ENCODE measurements at regions not wholly inside any gene's neighbourhood (a gene's known extent, or its start where the extent isn't known, plus 50 kb on each side); places are given as distances from the start of the nearest gene placed in this dataset.

- Mint-ChIP-seq H3K27me3 (ENCODE audit: insufficient read depth, unreplicated experiment) (peaks cover 3% of the 10 kb centered on the region), H3K27ac (ENCODE audit: unreplicated experiment) (no peak overlapping the region), H3K36me3 (ENCODE audit: insufficient read depth, unreplicated experiment) (no peaks in the 10 kb centered on the region), H3K9me3 (ENCODE audit: unreplicated experiment) (no peaks in the 10 kb centered on the region), H3K4me3 (ENCODE audit: unreplicated experiment) (no peak overlapping the region), H3K4me1 (ENCODE audit: low read depth, unreplicated experiment) (no peaks in the 10 kb centered on the region)
- ChIA-PET CTCF (no interaction called here), POLR2A (no interaction called here)
- TF ChIP-seq, protein P1, sequence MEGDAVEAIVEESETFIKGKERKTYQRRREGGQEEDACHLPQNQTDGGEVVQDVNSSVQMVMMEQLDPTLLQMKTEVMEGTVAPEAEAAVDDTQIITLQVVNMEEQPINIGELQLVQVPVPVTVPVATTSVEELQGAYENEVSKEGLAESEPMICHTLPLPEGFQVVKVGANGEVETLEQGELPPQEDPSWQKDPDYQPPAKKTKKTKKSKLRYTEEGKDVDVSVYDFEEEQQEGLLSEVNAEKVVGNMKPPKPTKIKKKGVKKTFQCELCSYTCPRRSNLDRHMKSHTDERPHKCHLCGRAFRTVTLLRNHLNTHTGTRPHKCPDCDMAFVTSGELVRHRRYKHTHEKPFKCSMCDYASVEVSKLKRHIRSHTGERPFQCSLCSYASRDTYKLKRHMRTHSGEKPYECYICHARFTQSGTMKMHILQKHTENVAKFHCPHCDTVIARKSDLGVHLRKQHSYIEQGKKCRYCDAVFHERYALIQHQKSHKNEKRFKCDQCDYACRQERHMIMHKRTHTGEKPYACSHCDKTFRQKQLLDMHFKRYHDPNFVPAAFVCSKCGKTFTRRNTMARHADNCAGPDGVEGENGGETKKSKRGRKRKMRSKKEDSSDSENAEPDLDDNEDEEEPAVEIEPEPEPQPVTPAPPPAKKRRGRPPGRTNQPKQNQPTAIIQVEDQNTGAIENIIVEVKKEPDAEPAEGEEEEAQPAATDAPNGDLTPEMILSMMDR (IDR thresholded peaks at IDR 0.05; ENCODE audit: insufficient read depth in 1 of 2, low read depth in 1 of 2, low read length in 1 of 2, severe bottlenecking in 1 of 2, unreplicated experiment in 1 of 2) = no peak
- no peak overlapping the region for H3K4me3 ChIP-seq (ENCODE audit: low read depth, low read length)
- H3K9me3 ChIP-seq = no peaks in the 10 kb centered on the region
- H3K36me3 ChIP-seq (ENCODE audit: control insufficient read depth, insufficient read depth, low read length) = no peaks in the 10 kb centered on the region
- no peaks in the 10 kb centered on the region for H3K4me1 ChIP-seq
- DNase-seq = no peak
- intact Hi-C loops (cut with micrococcal nuclease; ENCODE audit: unreplicated experiment) = no loop called here
- no TSS peak for BruUV-seq (replicated peaks)
- H3K27me3 ChIP-seq (replicated peaks; ENCODE audit: control insufficient read depth, insufficient read depth, low read length) = no peaks in the 10 kb centered on the region
These were observed 326.9 kb downstream of the CNTN3 start for GRCh38 chr3:74287557-74287956.

DNA sequence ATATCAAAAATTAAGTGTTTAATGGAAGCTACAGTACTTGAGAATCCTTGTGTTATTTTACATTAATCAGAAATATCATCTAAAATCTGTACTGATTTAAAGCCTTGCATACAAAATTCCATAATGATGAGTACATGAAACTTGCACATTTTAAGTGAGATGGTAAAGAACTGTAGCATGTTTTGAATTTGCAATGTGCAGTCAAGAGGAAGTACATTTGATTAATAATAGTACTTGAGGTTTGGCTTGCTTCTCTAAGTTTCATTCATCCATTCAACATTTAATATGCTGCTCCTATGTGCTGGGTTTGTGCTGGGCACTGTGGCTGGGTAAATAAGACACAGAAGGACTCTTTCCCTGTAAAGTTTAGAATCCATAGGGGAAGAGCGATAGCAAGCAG lies 332.3 kb downstream of the CNTN3 start:
- TF ChIP-seq, protein P1 (IDR thresholded peaks at IDR 0.05; ENCODE audit: insufficient read depth in 1 of 2, low read depth in 1 of 2, low read length in 1 of 2, severe bottlenecking in 1 of 2, unreplicated experiment in 1 of 2) = no peak
- H3K9me3 Mint-ChIP-seq (ENCODE audit: unreplicated experiment) = no peaks in the 10 kb centered on the region
- H3K9me3 ChIP-seq = no peaks in the 10 kb centered on the region
- H3K27me3 Mint-ChIP-seq (ENCODE audit: insufficient read depth, unreplicated experiment) = peaks cover 7% of the 10 kb centered on the region
- intact Hi-C loops (cut with micrococcal nuclease; ENCODE audit: unreplicated experiment) = no loop called here
- no peak overlapping the region for H3K4me3 ChIP-seq (ENCODE audit: low read depth, low read length)
- no peaks in the 10 kb centered on the region for H3K36me3 Mint-ChIP-seq (ENCODE audit: insufficient read depth, unreplicated experiment)
- no TSS peak for BruUV-seq (replicated peaks)
- H3K36me3 ChIP-seq (ENCODE audit: control insufficient read depth, insufficient read depth, low read length) = no peaks in the 10 kb centered on the region
- no peak overlapping the region for H3K4me3 Mint-ChIP-seq (ENCODE audit: unreplicated experiment)
- CTCF ChIA-PET = no interaction called here
- H3K27ac Mint-ChIP-seq (ENCODE audit: unreplicated experiment) = no peak overlapping the region
- H3K27me3 ChIP-seq (replicated peaks; ENCODE audit: control insufficient read depth, insufficient read depth, low read length) = no peaks in the 10 kb centered on the region
- POLR2A ChIA-PET = no interaction called here
- no peak for DNase-seq
- H3K4me1 ChIP-seq = no peaks in the 10 kb centered on the region
- no peaks in the 10 kb centered on the region for H3K4me1 Mint-ChIP-seq (ENCODE audit: low read depth, unreplicated experiment)

DNA sequence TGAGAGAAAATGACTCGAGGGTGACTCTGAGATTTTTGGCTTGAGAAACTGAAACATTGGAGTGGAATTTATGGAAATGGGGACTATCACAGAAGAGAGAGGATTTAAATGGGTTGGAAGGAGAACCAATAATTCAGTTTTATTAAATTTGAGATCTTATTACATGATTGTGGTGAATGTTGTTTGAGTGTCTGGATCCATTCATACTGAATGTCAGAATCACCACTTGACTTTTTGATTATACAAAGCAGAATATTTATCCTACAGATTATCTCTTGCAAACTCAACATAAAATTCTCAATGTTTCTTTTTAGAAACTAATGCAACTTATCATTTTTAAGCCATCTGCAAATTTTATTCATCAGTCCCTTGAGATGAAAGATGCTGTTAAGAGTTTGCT lies 332.8 kb downstream of the CNTN3 start:
- Mint-ChIP-seq H3K27me3 (ENCODE audit: insufficient read depth, unreplicated experiment) (peaks cover 7% of the 10 kb centered on the region), H3K27ac (ENCODE audit: unreplicated experiment) (no peak overlapping the region), H3K9me3 (ENCODE audit: unreplicated experiment) (peaks cover 5% of the 10 kb centered on the region), H3K4me1 (ENCODE audit: low read depth, unreplicated experiment) (no peaks in the 10 kb centered on the region), H3K36me3 (ENCODE audit: insufficient read depth, unreplicated experiment) (no peaks in the 10 kb centered on the region), H3K4me3 (ENCODE audit: unreplicated experiment) (no peak overlapping the region)
- no peaks in the 10 kb centered on the region for H3K27me3 ChIP-seq (replicated peaks; ENCODE audit: control insufficient read depth, insufficient read depth, low read length)
- TF ChIP-seq, protein P1 (IDR thresholded peaks at IDR 0.05; ENCODE audit: insufficient read depth in 1 of 2, low read depth in 1 of 2, low read length in 1 of 2, severe bottlenecking in 1 of 2, unreplicated experiment in 1 of 2) = no peak
- DNase-seq = no peak
- BruUV-seq (replicated peaks) = no TSS peak
- H3K4me1 ChIP-seq = no peaks in the 10 kb centered on the region
- intact Hi-C loops (cut with micrococcal nuclease; ENCODE audit: unreplicated experiment) = no loop called here
- ChIA-PET CTCF (no interaction called here), POLR2A (no interaction called here)
- no peaks in the 10 kb centered on the region for H3K9me3 ChIP-seq
- no peaks in the 10 kb centered on the region for H3K36me3 ChIP-seq (ENCODE audit: control insufficient read depth, insufficient read depth, low read length)
- no peak overlapping the region for H3K4me3 ChIP-seq (ENCODE audit: low read depth, low read length)

Data from Caco-2 (cell line).